COLO829 (cell line): ENCODE measurements at regions not wholly inside any gene's neighbourhood (a gene's known extent, or its start where the extent isn't known, plus 50 kb on each side); places are given as distances from the start of the nearest gene placed in this dataset.

Experiments
- DNase-seq: peaks from one replicate; pipeline ENCODE4 v3.0.0; 2012; ENCODE audit warnings: low spot score

DNA sequence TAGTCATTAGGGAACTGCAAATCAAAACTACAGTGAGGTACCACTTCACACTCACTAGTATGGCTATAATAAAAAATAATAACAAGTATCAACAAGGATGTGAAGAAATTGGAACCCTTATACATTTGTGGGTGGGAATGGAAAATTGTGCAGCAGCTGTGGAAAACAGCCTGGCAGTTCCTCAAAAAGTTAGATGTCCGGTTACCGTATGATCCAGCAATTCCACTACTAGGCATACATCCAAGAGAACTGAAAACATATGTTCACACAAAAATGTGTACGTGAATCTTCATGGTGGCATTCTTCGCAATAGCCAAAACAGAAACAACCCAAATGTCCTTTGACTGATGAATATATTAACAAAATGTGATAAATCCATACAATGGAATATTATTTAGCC lies 187.9 kb upstream of the LYSMD4 start:
- no peak for DNase-seq

DNA sequence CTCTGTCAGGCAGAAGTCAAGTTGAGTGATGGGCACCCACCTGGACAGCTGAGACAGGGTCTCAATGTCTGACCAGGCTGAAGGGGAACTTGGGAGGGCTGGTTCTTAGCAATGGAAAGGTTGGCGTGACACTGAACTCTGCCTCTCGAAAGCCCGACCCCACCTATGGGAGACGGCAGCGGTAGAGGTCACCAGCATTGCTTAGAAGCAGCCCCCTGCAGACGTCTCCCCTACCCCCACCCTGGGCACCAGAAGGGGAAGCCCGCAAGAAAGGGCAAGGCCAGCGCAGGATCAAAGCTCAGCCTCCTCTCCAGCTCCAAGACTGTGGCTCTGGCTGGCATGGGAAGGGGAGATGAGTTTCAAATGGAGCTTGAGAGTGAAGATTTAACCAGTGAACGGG lies 184.8 kb upstream of the LYSMD4 start:
- no peak for DNase-seq

DNA sequence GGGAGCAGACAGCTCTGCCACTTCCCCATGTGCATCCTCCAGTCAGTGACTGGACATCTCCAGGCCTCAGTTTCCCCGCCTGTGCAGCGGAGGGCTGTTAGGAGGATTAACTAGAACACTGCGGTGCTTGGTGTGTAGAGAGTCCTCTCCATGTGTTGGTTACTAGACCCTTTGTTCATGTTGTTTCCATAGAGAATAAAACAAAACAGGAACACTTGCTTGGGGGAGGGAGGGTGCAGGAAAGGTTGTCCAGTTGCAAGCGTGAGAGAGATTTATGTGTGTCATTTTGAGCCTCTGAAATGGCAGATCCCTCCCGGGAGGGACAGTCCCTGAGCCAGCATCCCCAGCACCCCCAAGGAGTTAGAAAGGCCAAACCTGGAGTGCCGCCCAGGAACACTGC lies 184.0 kb upstream of the LYSMD4 start:
- no peak for DNase-seq

DNA sequence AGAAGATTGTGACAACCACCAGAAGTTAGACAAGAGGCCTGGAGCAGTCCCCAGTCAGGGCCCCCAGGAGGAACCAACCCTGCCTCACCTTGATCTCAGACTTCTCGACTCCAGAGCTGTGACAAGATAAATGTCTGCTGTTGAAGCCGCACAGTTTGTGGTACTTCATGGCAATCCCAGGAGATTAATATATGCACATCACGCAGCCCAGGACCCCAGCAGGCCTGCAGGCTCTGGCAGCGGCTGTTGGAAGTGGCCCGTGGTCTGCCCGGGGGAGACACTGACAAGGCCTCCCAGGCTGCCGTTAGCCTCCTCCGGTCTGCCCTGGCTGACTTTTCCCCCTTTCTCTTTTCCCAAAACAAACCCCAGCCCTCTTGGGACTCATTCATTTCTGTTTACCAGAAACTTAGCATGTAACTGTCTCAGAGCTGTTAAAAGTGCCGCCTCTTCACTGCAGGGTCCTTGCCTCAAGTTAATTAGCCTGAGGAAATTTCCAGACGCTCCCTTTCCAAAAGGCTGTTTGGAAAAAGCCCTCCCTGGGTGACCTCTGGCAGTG lies 183.5 kb upstream of the LYSMD4 start:
- no peak for DNase-seq

DNA sequence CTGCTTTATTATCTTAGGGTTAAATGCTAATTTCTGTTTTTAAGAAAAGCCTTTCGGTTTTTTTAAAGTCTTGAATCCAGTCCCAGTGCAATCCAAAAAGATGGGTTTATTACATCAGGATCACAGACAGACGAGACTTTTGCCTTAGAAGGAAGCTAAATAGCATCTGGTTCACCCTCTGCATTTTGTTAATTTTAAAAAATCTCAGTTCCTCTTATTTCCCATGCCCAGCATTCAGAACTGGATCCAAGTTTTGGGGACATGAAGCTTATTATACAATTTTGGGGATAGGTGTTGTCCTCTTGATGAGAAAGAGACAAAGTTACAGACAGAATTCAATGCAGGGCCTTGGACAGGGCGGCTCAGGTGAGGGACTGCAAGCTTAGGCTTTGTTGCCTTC lies 181.5 kb upstream of the LYSMD4 start:
- DNase-seq = no peak

DNA sequence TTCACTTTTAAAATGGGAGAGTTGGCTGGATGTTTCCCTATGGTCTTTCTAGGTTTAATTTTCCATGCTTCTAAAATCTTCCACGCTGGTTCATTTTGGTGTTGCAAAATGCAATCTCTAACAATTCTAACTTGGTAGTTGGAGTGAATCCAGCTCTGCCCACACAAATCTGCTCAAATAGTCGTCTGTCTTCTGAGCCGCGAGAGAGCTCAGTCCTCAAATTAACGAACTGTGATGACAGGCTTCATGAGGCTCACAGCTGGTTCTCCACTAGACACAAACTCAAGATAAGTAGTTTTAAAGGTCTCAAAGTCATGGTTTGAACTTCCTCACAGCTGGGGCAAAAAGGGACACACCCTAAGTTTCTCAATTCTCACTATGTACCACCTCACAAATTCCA lies 178.6 kb upstream of the LYSMD4 start:
- DNase-seq = peak; percentile 31

DNA sequence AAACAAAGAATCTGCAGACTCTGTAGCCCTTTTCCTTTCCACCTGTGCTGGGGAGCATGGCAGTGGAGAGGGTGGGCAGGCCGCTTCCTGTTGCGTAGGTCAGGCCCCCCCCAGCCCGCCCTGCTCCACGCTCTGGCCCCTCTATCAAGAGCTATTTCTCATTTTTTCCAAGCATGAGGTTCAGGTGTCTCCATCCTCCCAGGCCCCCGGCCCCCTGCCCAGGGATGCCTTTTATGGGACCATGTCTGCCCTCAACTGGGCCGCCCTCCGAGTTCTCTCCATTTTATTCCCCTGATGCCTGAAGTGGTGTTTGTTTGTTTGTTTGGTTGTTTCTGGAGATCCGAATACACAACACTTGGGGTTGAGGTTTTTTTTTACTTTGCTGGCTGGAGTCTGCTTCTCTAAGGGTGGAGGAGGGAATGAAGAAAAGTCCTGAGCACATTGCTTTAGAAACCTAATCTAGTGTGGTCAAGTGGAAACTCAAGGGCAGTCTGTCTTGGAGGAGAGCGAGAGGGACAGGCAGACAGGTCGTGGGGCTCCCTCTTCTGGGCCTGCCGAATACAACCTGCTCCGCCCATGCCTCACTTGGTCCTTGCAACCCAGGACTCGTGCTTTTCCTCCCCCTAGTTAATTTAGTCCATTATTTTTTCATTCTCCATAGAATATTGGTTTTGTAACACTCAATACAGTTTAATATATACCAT lies 176.5 kb upstream of the LYSMD4 start:
- no peak for DNase-seq

DNA sequence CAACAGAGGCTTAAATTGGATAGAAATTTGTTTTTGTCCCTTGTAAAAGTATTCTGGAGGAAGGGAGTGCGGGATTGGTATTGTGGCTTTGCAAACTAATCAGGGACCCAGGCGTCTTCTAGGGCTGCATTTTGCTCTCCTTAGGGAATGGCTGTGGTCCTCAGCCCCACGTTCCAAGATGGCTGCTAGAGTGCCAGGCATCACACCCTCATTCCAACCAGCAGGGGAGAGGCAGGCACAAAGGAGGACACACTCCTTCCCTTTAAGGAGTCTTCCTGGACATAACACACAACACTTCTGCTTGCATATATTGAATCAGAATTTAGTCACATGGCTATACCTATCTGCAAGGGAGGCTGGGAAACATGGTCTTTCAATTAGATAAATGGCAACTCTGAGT lies 174.5 kb upstream of the LYSMD4 start:
- DNase-seq = no peak

DNA sequence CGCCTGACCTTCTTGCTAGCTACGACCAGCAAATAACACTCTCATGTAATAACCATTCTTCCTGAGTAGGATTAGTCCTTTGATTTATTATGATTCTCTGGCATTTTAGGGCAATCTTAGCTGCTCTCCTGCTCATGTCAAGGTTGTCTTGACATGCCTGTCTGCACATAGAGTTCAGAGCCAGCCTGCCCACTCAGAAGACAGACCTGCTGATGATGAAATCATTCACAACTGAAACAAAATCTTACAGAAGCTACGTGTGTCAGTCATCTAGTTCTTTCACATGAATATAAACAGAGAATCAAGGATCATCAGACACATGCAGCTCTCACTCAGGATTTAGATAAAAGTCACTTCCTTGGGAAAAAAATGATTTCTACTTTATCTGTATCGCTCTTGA lies 173.6 kb upstream of the LYSMD4 start:
- DNase-seq = no peak

DNA sequence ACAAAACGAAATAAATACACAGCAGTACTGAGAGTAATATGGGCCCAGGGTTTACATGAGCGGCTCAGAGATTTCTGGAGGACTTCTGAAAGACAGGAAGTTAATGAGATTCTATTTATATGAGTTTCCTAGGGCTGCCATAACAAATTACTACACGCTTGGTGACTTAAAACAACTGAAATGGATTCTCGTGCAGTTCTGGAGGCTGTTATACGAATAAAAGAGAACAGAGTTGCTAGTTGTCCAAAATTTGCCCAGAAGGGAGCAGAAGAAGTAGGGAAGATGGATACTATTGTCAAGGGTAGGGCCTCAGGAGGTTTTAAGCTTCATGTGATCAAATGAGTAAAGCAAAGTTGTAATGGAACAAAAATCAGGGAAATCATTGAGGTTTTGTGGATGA lies 173.1 kb upstream of the LYSMD4 start:
- DNase-seq = no peak

DNA sequence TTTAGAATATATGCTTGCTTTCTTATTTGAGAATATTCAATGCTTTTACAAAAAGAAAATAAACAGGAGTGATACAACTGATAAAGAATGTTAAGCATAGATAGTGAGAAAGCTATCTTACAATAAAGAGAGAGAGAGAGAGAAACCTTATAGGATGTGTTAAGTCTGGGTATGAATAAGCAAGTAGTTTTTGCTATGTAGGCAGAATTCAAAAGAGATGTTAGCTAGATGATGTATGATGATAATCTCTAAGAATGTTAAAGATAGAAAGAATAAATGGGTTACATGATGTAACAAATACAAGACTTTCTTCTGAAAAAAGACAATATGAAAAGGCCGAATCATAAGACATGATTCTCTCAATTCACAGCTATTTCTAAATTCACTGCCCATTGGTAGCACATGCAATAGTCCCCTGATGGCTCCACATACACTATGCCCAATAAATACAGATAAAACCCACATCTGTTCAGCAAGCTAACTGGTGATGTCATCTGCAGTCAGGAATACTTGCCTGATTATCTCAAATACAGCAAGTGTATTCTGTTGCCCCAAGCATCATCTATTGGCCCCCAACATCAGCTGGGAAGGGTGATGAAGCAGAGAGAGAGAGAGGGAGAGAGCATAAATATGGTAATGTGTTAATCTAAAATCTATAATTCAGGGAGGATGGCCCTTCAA lies 169.2 kb upstream of the LYSMD4 start:
- DNase-seq = no peak

DNA sequence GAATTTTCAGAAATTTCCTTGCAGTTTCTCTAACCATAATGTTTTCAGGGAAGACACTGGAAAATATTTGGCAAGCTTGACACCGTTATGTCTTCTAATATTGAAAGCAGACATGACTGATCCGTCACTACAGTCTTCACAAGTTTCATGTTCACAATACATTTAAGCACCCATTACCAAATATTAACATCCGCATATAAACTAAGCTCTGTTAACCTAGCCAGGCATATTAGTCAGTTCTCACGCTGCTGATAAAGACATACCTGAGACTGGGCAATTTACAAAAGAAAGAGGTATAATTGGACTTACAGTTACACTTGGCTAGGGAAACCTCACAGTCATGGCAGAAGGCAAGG lies 162.7 kb upstream of the LYSMD4 start:
- no peak for DNase-seq

DNA sequence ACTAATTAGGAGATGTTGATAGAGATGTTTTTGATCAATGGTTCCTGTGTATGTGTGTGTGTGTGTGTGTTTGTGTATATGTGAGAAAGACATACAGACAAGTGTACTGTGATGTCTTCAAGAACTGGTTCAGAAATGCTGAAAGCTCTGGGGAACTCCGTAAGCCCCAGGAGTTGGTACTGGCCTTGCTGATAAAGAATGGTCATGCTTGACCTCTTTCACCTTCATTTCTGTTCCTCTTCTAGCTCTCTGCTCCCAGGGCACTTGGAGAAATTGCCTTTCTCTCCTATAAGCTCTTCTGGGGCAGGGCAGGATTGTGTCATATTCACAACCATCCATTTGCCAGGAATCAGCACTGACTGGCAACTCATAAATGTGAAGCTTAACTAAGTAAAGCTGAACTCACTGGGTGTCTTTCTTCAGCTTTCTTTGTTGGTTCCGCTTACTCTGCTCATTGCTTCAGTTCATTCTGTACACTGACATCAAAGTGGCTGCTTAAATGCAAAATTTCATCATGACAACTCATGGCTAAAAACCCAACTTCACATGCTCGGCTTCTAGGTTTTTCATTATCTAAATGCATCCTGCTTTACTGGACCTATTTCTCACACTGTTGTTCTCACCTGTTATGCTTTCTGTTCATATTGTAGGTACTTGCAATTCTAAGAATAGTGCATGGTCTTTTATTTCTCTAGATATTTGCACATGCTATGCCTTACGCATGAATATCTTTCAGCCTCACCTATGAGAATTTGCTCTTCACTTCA lies 162.1 kb upstream of the LYSMD4 start:
- DNase-seq = no peak

DNA sequence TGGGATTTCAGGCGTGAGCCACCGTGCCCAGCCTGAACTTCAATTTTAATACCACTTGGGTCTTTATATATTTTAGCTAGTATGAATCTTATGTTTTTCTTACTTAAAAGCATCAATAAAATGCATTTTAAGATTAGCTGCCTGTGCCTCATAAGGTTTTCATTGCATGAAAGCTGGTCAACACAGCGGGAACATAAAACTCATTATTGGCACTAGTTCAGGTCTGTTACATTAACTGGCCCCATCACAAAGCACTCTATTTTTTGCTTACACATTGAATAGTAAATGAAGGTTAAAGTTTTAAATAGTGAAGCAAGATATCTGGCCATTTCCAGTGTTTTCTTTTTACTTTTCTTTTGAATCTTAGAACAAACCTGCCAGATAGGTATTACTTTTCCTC lies 145.6 kb upstream of the LYSMD4 start:
- no peak for DNase-seq

DNA sequence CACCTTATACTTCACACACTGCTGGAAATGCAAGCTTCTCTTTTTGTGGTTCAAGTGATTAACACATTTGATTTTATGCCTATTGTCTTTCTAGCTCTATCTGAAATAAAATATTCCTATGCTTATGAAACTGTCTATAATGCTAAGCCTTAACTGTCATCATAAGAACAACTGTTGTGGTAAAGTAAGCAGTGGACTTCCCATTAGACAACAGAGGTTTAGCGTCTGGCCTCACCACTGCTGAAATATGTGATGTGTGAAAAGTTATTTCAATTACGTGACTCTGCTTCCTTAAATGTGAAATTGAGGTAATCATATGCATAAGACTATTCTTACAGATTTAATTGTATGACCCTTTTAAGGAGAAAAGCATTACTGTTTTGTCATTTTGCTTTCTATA lies 140.2 kb upstream of the LYSMD4 start:
- no peak for DNase-seq

DNA sequence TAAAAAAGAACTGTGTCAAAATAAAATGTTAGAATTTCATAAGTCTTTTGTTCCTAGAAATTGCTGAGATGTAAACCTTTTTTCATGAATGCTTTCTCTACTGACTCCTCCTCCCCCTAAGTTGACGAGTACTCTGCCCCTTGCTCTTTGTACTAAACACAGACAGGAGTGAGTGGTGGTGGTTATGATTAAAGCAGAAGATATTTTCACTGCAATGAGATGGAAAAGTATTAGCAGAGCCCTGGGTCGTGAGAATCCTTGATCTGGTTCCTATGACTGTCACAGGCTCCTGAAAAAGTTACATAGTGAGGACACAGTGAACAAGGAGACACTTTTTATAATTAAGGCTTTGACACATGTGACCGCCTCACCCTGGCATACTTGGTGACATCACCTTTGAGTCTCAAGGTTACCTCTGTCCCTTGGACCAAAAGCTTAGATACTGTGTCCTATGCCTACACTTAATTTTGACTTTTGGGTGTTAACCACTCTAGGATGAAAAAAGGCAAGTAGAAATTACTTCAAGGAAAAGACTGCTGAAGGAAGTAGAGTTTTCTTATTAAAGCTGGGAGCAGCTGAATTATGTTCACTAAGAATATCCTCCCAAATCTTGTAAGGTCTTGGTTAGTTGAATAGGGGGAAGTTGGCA lies 130.4 kb upstream of the LYSMD4 start:
- DNase-seq = no peak

DNA sequence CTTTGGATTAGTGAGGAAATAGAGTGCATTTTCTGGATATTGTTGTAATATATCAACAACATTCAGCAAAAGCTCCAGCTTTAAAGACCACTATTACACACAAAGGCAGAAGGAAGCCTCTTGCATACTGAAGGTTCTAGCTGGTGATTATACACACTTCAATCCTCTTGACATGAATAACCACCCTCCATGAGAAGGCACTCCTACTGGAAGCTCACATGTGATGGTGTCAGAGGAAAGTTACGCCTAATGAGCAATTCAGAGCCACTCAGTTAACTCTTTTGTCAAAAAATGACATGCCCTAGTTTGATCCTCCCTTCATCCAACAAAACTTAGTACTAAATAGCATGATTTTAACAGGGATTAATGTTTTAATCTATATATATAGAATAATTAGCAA lies 124.6 kb upstream of the LYSMD4 start:
- no peak for DNase-seq

DNA sequence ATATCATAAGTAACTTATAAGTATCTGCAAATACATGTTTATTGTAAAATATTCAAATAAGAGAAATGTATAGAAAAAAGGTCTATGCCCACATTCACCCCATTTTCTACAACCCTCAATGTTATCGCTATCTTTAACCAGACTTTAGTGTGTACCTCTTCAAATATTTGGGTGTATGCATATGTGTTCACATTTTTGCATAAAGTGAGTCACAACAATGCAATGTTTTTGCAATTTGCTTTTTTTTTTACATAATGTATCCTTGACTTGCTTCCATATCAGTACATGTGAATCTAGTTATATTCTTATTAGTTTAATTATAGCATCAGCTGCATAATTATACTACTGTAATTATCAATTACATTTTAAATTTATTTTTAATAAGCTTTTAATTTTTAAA lies 117.3 kb upstream of the LYSMD4 start:
- no peak for DNase-seq

DNA sequence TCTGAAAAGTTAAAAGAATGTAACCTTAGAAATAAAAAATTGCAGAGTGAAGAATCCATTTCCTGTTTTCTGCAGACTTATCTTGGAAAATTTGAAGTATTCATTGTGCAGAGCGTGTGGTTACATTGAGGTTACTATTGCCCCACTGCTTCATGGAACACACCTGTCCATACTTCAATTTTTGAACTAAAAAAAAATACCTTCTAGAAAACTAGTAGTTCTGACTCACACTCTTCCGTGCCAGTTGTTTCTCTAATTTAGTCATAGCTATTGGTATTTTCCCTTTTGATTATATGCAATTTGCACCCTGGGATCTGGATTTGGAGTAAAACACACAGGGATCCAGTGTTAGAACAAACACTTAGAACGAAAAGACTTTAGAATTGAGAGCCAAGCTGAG lies 111.8 kb upstream of the LYSMD4 start:
- no peak for DNase-seq

DNA sequence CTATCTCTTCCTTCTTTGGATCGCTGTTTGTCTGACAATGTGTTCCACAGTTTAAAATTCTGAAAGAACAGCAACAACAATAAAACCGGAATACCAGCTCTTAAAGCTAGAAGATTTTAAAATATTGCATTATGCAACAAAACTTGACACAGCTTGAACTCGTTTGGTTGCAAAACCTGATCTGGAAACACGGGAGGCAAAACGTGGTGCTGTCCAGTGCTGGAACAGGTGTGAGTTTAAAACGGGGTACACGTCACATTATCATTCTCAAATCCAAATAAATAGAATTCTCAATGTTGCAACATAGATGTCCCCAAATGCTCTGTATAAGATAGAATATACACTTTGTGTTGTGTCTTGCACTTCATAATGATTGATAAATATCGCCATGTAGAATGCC lies 110.9 kb upstream of the LYSMD4 start:
- no peak for DNase-seq

DNA sequence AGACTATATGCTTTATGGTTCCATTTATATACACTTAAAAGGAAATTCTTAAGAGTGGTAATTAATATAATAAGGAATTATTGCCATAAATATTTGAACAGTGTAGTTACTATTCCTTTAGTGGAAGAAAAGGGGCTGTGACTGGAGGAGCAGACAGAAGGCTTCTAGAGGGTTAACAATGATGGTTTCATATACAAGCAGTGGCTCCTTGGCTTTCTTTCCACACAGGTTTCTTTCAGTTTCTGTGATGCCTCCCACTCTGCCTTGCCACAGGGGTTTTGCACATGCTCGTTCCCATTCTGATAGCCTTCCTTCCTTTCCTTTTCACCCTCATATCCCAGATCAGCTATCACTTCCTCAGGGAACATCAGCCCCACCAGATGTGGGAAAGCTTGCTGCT lies 108.8 kb upstream of the LYSMD4 start:
- DNase-seq = no peak

DNA sequence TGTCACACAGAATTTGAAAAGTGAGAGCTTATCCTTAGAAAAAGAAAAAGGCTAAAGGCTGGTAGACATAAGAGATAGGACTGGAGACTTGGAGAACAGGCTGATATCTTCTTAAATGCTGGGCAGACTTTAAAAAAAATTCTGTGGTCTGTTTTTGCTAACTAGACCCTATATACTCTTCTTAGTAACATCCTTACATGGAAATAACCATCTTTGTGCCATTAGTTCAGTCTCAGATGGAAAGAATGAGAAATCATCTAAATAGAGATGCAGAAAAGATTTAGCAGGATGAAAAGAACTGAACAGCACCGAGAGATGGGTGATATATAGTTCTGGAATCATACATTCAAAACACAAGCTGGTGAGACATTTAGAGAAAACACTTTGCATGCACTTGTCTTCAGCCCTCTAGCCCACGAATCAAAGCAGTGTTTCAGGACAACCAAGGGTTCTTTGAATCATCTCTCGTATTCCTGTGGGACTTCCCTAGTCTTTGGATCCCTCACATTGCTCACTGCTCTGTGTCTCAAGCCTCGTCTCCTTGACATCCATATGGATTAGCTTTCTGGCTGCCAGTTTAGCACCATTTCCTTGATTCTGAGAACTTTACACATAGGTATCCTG lies 93.0 kb upstream of the LYSMD4 start:
- DNase-seq = no peak
